GM23248 (cell line): ENCODE measurements at regions not wholly inside any gene's neighbourhood (a gene's known extent, or its start where the extent isn't known, plus 50 kb on each side); places are given as distances from the start of the nearest gene placed in this dataset.

Experiments
- DNase-seq: peaks from one replicate; pipeline ENCODE4 v3.0.0-alpha.2; 2015
- H2AFZ ChIP-seq: fragments of 200-600 bp; sonication (generic); 2 replicates; pipeline ENCODE4 v1.6.1; 2016; ENCODE audit warnings: antibody characterized with exemption
- H3F3A ChIP-seq: fragments of 200-600 bp; sonication (generic); 2 replicates; pipeline ENCODE4 v1.6.1; 2016; ENCODE audit warnings: mild to moderate bottlenecking, antibody characterized with exemption, mixed run types; ENCODE audit not compliant: insufficient read depth
- H3K27ac ChIP-seq: fragments of 200-600 bp; sonication (generic); 2 replicates; pipeline ENCODE4 v1.5.1; 2016; ENCODE audit warnings: mild to moderate bottlenecking
- H3K27me3 ChIP-seq: fragments of 200-600 bp; sonication (generic); replicated peaks from 2 replicates; pipeline ENCODE4 v1.6.1; 2016; ENCODE audit warnings: mild to moderate bottlenecking; ENCODE audit not compliant: insufficient read depth
- H3K36me3 ChIP-seq: fragments of 200-600 bp; sonication (generic); 2 replicates; pipeline ENCODE4 v1.6.1; 2016; ENCODE audit warnings: low read depth, mild to moderate bottlenecking
- H3K4me1 ChIP-seq: fragments of 200-600 bp; sonication (generic); 2 replicates; pipeline ENCODE4 v1.6.1; 2016; ENCODE audit warnings: mild to moderate bottlenecking; ENCODE audit not compliant: insufficient read depth
- H3K4me2 ChIP-seq: fragments of 200-600 bp; sonication (generic); one replicate; pipeline ENCODE4 v1.6.1; 2016; ENCODE audit warnings: mild to moderate bottlenecking; ENCODE audit not compliant: unreplicated experiment
- H3K4me3 ChIP-seq: fragments of 200-600 bp; sonication (generic); 2 replicates; pipeline ENCODE4 v1.5.1; 2016; ENCODE audit warnings: mild to moderate bottlenecking
- H3K79me2 ChIP-seq: fragments of 200-600 bp; sonication (generic); 2 replicates; pipeline ENCODE4 v1.6.1; 2016; ENCODE audit warnings: mild to moderate bottlenecking; ENCODE audit not compliant: insufficient read depth
- H3K9ac ChIP-seq: fragments of 200-600 bp; sonication (generic); 2 replicates; pipeline ENCODE4 v1.6.1; 2016; ENCODE audit warnings: mild to moderate bottlenecking
- H3K9me2 ChIP-seq: fragments of 200-600 bp; sonication (generic); 2 replicates; pipeline ENCODE4 v1.6.1; 2016; ENCODE audit warnings: mixed run types, mild to moderate bottlenecking, moderate library complexity; ENCODE audit not compliant: insufficient read depth
- H3K9me3 ChIP-seq: fragments of 200-600 bp; sonication (generic); one replicate; pipeline ENCODE4 v1.6.1; 2017; ENCODE audit warnings: low read depth
- H4K20me1 ChIP-seq: fragments of 200-600 bp; sonication (generic); 2 replicates; pipeline ENCODE4 v1.6.0; 2016; ENCODE audit not compliant: insufficient read depth
- EZH2 ChIP-seq: fragments of 200-600 bp; sonication (generic); IDR thresholded peaks from 2 replicates; pipeline ENCODE4 v1.6.1; 2018; ENCODE audit warnings: antibody characterized with exemption, mild to moderate bottlenecking; ENCODE audit not compliant: insufficient read depth, poor library complexity, severe bottlenecking
- EZH2phosphoT487 ChIP-seq: fragments of 200-600 bp; sonication (generic); IDR thresholded peaks from 2 replicates; pipeline ENCODE4 v1.6.1; 2018; ENCODE audit warnings: antibody characterized with exemption, moderate library complexity, mild to moderate bottlenecking, low read depth; ENCODE audit not compliant: insufficient read depth
- WGBS, 2 experiments: methylation state at CpG; one replicate each; pipeline ENCODE4 v1.1.6; 2015 to 2017; ENCODE audit warnings: low lambda C conversion rate in 2 of 2, low coverage in 1 of 2; ENCODE audit errors: missing lambda C conversion rate in 2 of 2; 5-methylcytosine and 5-hydroxymethylcytosine counted together
- in situ Hi-C: fragments of 300-500 bp; cut with MboI; formaldehyde crosslinking; loops from 2 replicates; pipeline ENCODE4 v1.15.0; 2020

GRCh38 chr6:92582211-92582610 lies 837.1 kb downstream of the EPHA7 start:
- WGBS, 2 experiments = 22 to 24% methylated on average over 1 of the region's 1 CpG
- Histone ChIP-seq H3K27me3 (no peaks in the 10 kb centered on the region), H3F3A (no peaks in the 10 kb centered on the region), H4K20me1 (no peaks in the 10 kb centered on the region), H3K27ac (no peak overlapping the region), H3K4me2 (no peak overlapping the region), H3K9ac (no peak overlapping the region), H3K9me3 (no peaks in the 10 kb centered on the region), H3K36me3 (no peaks in the 10 kb centered on the region), H3K4me3 (no peak overlapping the region), H3K4me1 (no peaks in the 10 kb centered on the region), H2AFZ (no peak overlapping the region), H3K79me2 (no peaks in the 10 kb centered on the region), H3K9me2 (no peaks in the 10 kb centered on the region)
- DNase-seq = no peak
- in situ Hi-C loops = no loop called here
- TF ChIP-seq EZH2 (no peak), EZH2phosphoT487 (no peak)

GRCh38 chr6:92577077-92577719 lies 842.2 kb downstream of the EPHA7 start:
- no peaks in the 10 kb centered on the region for H3K27me3 ChIP-seq
- no peak overlapping the region for H2AFZ ChIP-seq
- TF ChIP-seq EZH2 = no peak
- no peak for TF ChIP-seq EZH2phosphoT487
- no peak overlapping the region for H3K9ac ChIP-seq
- no peak overlapping the region for H3K27ac ChIP-seq
- H3K9me2 ChIP-seq = no peaks in the 10 kb centered on the region
- no peak overlapping the region for H3K4me2 ChIP-seq
- in situ Hi-C loops = no loop called here
- no peaks in the 10 kb centered on the region for H4K20me1 ChIP-seq
- no peaks in the 10 kb centered on the region for H3K4me1 ChIP-seq
- no peaks in the 10 kb centered on the region for H3F3A ChIP-seq
- H3K9me3 ChIP-seq = no peaks in the 10 kb centered on the region
- H3K36me3 ChIP-seq = no peaks in the 10 kb centered on the region
- H3K79me2 ChIP-seq = no peaks in the 10 kb centered on the region
- no peak for DNase-seq
- 23 to 35% methylated on average over 2 of the region's 2 CpGs for WGBS, 2 experiments
- no peak overlapping the region for H3K4me3 ChIP-seq

DNA sequence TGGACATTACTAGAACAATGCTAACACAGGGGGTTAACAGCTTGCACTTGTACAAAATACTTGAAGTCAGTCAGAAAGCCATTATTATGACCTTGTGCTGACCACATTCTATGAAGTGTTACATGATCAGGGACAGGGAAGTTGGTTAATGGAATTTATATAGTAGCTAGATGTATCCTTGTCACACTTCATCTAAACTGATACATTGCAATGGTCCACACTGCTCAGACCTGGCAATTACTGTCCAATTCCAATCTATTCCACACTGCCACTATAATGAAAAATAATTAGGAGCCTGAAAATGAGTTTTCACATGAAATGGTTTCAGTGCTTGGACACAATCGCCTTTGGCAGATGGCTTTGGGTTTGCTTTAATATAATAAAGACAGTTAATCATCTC lies 850.8 kb downstream of the EPHA7 start:
- H3F3A ChIP-seq = no peaks in the 10 kb centered on the region
- WGBS, 2 experiments = 3% methylated on average over 1 of the region's 1 CpG
- no peak for TF ChIP-seq EZH2
- no peak for TF ChIP-seq EZH2phosphoT487
- no peak overlapping the region for H3K9ac ChIP-seq
- no peak for DNase-seq
- in situ Hi-C loops = no loop called here
- no peaks in the 10 kb centered on the region for H3K9me3 ChIP-seq
- H3K4me1 ChIP-seq = no peaks in the 10 kb centered on the region
- no peak overlapping the region for H3K4me2 ChIP-seq
- H2AFZ ChIP-seq = no peak overlapping the region
- no peaks in the 10 kb centered on the region for H3K36me3 ChIP-seq
- no peaks in the 10 kb centered on the region for H3K27me3 ChIP-seq
- no peaks in the 10 kb centered on the region for H3K9me2 ChIP-seq
- no peak overlapping the region for H3K4me3 ChIP-seq
- no peak overlapping the region for H3K27ac ChIP-seq
- no peaks in the 10 kb centered on the region for H3K79me2 ChIP-seq
- no peaks in the 10 kb centered on the region for H4K20me1 ChIP-seq

DNA sequence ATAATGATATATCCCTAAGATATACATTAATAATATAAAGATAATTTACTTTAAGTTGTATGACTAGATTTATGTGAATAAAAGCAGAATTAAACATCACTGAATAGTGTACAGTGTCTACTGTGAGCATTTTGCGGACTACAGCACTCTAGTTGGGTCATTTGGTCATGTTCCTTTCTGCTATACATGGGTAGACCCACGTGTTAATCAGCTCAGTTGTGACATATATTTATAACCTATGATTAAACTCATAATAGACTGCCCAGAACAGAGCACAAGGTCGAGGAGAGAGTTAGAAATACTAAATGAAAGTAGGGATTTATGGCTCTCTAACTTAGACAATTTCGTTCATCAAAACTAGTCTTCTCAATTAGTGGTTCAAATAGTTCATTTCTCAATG lies 852.7 kb downstream of the EPHA7 start:
- in situ Hi-C loops = no loop called here

GRCh38 chr6:92564376-92564775 lies 855.0 kb downstream of the EPHA7 start:
- Histone ChIP-seq H3K27ac (no peak overlapping the region), H3K36me3 (no peaks in the 10 kb centered on the region), H3K4me3 (no peak overlapping the region), H3K27me3 (no peaks in the 10 kb centered on the region), H3F3A (no peaks in the 10 kb centered on the region), H2AFZ (no peak overlapping the region), H3K9me2 (no peaks in the 10 kb centered on the region), H3K4me1 (no peaks in the 10 kb centered on the region), H3K9me3 (no peaks in the 10 kb centered on the region), H3K79me2 (no peaks in the 10 kb centered on the region), H3K9ac (no peak overlapping the region), H3K4me2 (no peak overlapping the region), H4K20me1 (no peaks in the 10 kb centered on the region)
- in situ Hi-C loops = no loop called here
- DNase-seq = no peak
- TF ChIP-seq EZH2phosphoT487 (no peak), EZH2 (no peak)
- WGBS, 2 experiments = 12 to 28% methylated on average over 3 of the region's 3 CpGs

More for the DNA sequence above, 852.7 kb downstream of the EPHA7 start:
- H2AFZ ChIP-seq = no peak overlapping the region
- no peak overlapping the region for H3K4me3 ChIP-seq
- H3K9me2 ChIP-seq = no peaks in the 10 kb centered on the region
- H3K79me2 ChIP-seq = no peaks in the 10 kb centered on the region
- no peak overlapping the region for H3K4me2 ChIP-seq
- H3K9me3 ChIP-seq = no peaks in the 10 kb centered on the region
- H3K4me1 ChIP-seq = no peaks in the 10 kb centered on the region
- H4K20me1 ChIP-seq = no peaks in the 10 kb centered on the region
- TF ChIP-seq EZH2phosphoT487 (no peak), EZH2 (no peak)
- H3K27ac ChIP-seq = no peak overlapping the region
- no peak overlapping the region for H3K9ac ChIP-seq
- no peaks in the 10 kb centered on the region for H3K27me3 ChIP-seq
- no peak for DNase-seq
- H3F3A ChIP-seq = no peaks in the 10 kb centered on the region
- WGBS, 2 experiments = 6 to 7% methylated on average over 4 of the region's 4 CpGs
- no peaks in the 10 kb centered on the region for H3K36me3 ChIP-seq
